ENCODE measurements at regions not wholly inside any gene's neighbourhood (a gene's known extent, or its start where the extent isn't known, plus 50 kb on each side); places are given as distances from the start of the nearest gene placed in this dataset.

DNA sequence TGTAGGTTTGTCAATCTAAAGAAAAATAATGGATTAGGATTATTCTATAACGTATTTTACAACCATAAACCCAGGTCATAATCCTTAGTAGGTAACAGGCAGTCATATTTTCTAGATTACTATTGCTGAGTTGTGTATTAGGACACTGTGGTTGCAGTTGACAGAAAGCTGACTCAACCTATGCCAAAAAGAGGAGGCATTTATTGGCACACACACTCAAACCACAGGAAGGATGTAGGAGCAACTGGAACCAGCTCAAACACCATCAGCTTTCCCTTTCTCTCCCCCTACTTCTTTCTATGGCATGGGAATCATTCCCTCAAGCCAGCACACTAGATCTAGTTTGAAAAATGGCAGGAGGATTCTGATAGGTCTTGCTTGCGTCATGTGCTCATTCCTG, 136.4 kb upstream of the FAM9C start:
- TF ChIP-seq CTCF (IDR thresholded peaks at IDR 0.05; ENCODE audit: low read depth, low read length) (no peak), EZH2phosphoT487 (IDR thresholded peaks at IDR 0.05; ENCODE audit: low read depth) (no peak)
